Neural cell (in vitro differentiated cells): ENCODE measurements at regions not wholly inside any gene's neighbourhood (a gene's known extent, or its start where the extent isn't known, plus 50 kb on each side); places are given as distances from the start of the nearest gene placed in this dataset.

Source experiments
- CTCF ChIP-seq: fragments of 450-650 bp; IDR thresholded peaks from 2 replicates; pipeline ENCODE4 v1.5.1; 2014; ENCODE audit warnings: antibody characterized with exemption, mild to moderate bottlenecking, moderate library complexity; ENCODE audit not compliant: poor library complexity, severe bottlenecking
- EP300 ChIP-seq: fragments of 450-650 bp; conservative IDR thresholded peaks from 2 replicates; pipeline ENCODE4 v1.6.1; 2014; ENCODE audit warnings: antibody characterized with exemption, mild to moderate bottlenecking, moderate library complexity; ENCODE audit not compliant: poor library complexity, severe bottlenecking
- EZH2 ChIP-seq: fragments of 200-600, 300-800 bp; shearing (Covaris generic), sonication (generic); IDR thresholded peaks from 2 replicates; pipeline ENCODE4 v1.6.1; 2014; ENCODE audit warnings: antibody characterized with exemption, low read length, borderline replicate concordance, mild to moderate bottlenecking; ENCODE audit not compliant: insufficient read depth, poor library complexity, severe bottlenecking
- POLR2AphosphoS5 ChIP-seq: IDR thresholded peaks from 2 replicates; pipeline ENCODE4 v1.6.1; 2012
- REST ChIP-seq: IDR thresholded peaks from 2 replicates; pipeline ENCODE4 v1.6.1; 2012; ENCODE audit warnings: borderline replicate concordance

GRCh38 chr21:45353200-45353599 is 51.8 kb upstream of the COL18A1 start:
- TF ChIP-seq CTCF, result no peak
- TF ChIP-seq POLR2AphosphoS5, result no peak
- no peak for TF ChIP-seq EZH2
- no peak for TF ChIP-seq EP300
- TF ChIP-seq REST, result no peak
